Neural cell (in vitro differentiated cells): ENCODE measurements at regions not wholly inside any gene's neighbourhood (a gene's known extent, or its start where the extent isn't known, plus 50 kb on each side); places are given as distances from the start of the nearest gene placed in this dataset.
A peak's percentile ranks its signal among the peaks of the same experiment; 100 is the strongest.

Experiments used
- H2AFZ ChIP-seq: fragments of 200-600, 300-800 bp; sonication (generic), shearing (Covaris generic); 2 replicates; pipeline ENCODE4 v1.6.0; 2014; ENCODE audit warnings: low read depth, mild to moderate bottlenecking, antibody characterized with exemption, low read length, moderate library complexity
- H3F3A ChIP-seq: fragments of 200-600 bp; shearing (Covaris generic); 2 replicates; pipeline ENCODE4 v1.6.1; 2016; ENCODE audit warnings: mild to moderate bottlenecking, moderate library complexity, mixed read lengths, antibody characterized with exemption, low read length; ENCODE audit not compliant: insufficient read depth, poor library complexity, severe bottlenecking
- H3K27ac ChIP-seq: fragments of 200-600, 300-800 bp; sonication (generic), shearing (Covaris generic); 2 replicates; pipeline ENCODE4 v1.5.1; 2014; ENCODE audit warnings: mild to moderate bottlenecking, low read length, moderate library complexity
- H3K27me3 ChIP-seq: fragments of 300-800, 200-600 bp; sonication (generic), shearing (Covaris generic); 2 replicates; pipeline ENCODE4 v1.6.0; 2014; ENCODE audit warnings: mild to moderate bottlenecking, low read depth, low read length, moderate library complexity; ENCODE audit not compliant: insufficient read depth
- H3K36me3 ChIP-seq: fragments of 300-800, 200-600 bp; sonication (generic), shearing (Covaris generic); 2 replicates; pipeline ENCODE4 v1.5.1; 2014; ENCODE audit warnings: mild to moderate bottlenecking, antibody characterized with exemption, low read length, moderate library complexity; ENCODE audit not compliant: insufficient read depth
- H3K4me2 ChIP-seq: fragments of 300-800, 200-600 bp; sonication (generic), shearing (Covaris generic); 2 replicates; pipeline ENCODE4 v1.6.0; 2014; ENCODE audit warnings: mild to moderate bottlenecking, low read length
- H3K4me3 ChIP-seq: fragments of 300-800, 200-600 bp; sonication (generic), shearing (Covaris generic); 2 replicates; pipeline ENCODE4 v1.5.1; 2014; ENCODE audit warnings: mild to moderate bottlenecking, low read length, moderate library complexity
- H3K79me2 ChIP-seq: fragments of 200-600 bp; shearing (Covaris generic); replicated peaks from 2 replicates; pipeline ENCODE4 v1.6.0; 2014; ENCODE audit warnings: mild to moderate bottlenecking, low read length, moderate library complexity; ENCODE audit not compliant: insufficient read depth
- H3K9ac ChIP-seq: fragments of 300-800, 200-600 bp; sonication (generic), shearing (Covaris generic); 2 replicates; pipeline ENCODE4 v1.6.1; 2016; ENCODE audit warnings: mild to moderate bottlenecking, low read length, mixed read lengths
- H3K9me2 ChIP-seq: fragments of 200-600 bp; shearing (Covaris generic); 2 replicates; pipeline ENCODE4 v1.6.1; 2016; ENCODE audit warnings: mild to moderate bottlenecking, low read length, mixed read lengths; ENCODE audit not compliant: insufficient read depth
- H3K9me3 ChIP-seq: fragments of 200-600, 300-800 bp; sonication (generic), shearing (Covaris generic); 2 replicates; pipeline ENCODE4 v1.6.1; 2016; ENCODE audit warnings: mild to moderate bottlenecking, mixed run types, low read length, moderate library complexity, mixed read lengths
- H4K20me1 ChIP-seq: fragments of 200-600 bp; shearing (Covaris generic); 2 replicates; pipeline ENCODE4 v1.6.1; 2016; ENCODE audit warnings: mild to moderate bottlenecking, mixed run types; ENCODE audit not compliant: insufficient read depth
- EP300 ChIP-seq: fragments of 450-650 bp; conservative IDR thresholded peaks from 2 replicates; pipeline ENCODE4 v1.6.1; 2014; ENCODE audit warnings: antibody characterized with exemption, mild to moderate bottlenecking, moderate library complexity; ENCODE audit not compliant: poor library complexity, severe bottlenecking
- EZH2 ChIP-seq: fragments of 200-600, 300-800 bp; shearing (Covaris generic), sonication (generic); IDR thresholded peaks from 2 replicates; pipeline ENCODE4 v1.6.1; 2014; ENCODE audit warnings: antibody characterized with exemption, low read length, borderline replicate concordance, mild to moderate bottlenecking; ENCODE audit not compliant: insufficient read depth, poor library complexity, severe bottlenecking
- MXI1 ChIP-seq: fragments of 450-650 bp; conservative IDR thresholded peaks from 2 replicates; pipeline ENCODE4 v1.6.1; 2014; ENCODE audit warnings: antibody characterized with exemption, mild to moderate bottlenecking; ENCODE audit not compliant: poor library complexity, severe bottlenecking
- POLR2AphosphoS5 ChIP-seq: IDR thresholded peaks from 2 replicates; pipeline ENCODE4 v1.6.1; 2012
- RAD21 ChIP-seq: fragments of 450-650 bp; conservative IDR thresholded peaks from 2 replicates; pipeline ENCODE4 v1.6.1; 2014; ENCODE audit warnings: antibody characterized with exemption, mild to moderate bottlenecking, moderate library complexity
- SMC3 ChIP-seq: fragments of 450-650 bp; conservative IDR thresholded peaks from 2 replicates; pipeline ENCODE4 v1.6.1; 2014; ENCODE audit warnings: antibody characterized with exemption, mild to moderate bottlenecking, moderate library complexity; ENCODE audit not compliant: poor library complexity
- TAF1 ChIP-seq: IDR thresholded peaks from 2 replicates; pipeline ENCODE4 v1.6.1; 2012; ENCODE audit warnings: low read depth
- TF ChIP-seq, protein P1 (sequence below): IDR thresholded peaks from 2 replicates; pipeline ENCODE4 v1.6.1; 2012; ENCODE audit warnings: borderline replicate concordance
- TF ChIP-seq, protein P2 (sequence below): fragments of 450-650 bp; IDR thresholded peaks from 2 replicates; pipeline ENCODE4 v1.5.1; 2014; ENCODE audit warnings: antibody characterized with exemption, mild to moderate bottlenecking, moderate library complexity; ENCODE audit not compliant: poor library complexity, severe bottlenecking

DNA sequence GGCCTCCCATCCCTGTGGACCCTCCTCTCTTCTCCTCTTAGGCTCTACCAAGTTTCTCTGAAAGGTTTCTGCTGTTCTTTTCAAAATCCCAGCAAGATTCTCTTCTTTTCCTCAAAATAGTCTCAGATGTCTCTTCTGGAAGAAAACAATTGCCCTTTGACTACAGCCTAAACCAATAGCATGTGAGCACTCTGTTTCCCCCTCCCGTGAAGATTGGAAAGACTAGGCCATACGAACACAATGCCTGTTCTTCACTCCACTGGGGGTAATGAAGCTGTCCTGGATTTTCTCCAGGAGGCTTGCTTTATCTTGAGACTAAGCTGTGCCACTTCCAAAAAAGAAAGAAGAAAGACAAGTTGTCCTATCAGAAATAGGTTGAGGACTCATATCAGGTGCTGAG lies 178.7 kb upstream of the MCTP2 start:
- Histone ChIP-seq H3K79me2 (no peaks in the 10 kb centered on the region), H3K27ac (no peak overlapping the region), H3F3A (no peaks in the 10 kb centered on the region), H4K20me1 (no peaks in the 10 kb centered on the region), H3K4me3 (no peak overlapping the region), H3K27me3 (no peaks in the 10 kb centered on the region), H3K9ac (no peak overlapping the region), H3K4me2 (no peak overlapping the region), H3K9me2 (no peaks in the 10 kb centered on the region), H3K9me3 (no peaks in the 10 kb centered on the region), H2AFZ (no peak overlapping the region), H3K36me3 (no peaks in the 10 kb centered on the region)
- TF ChIP-seq, protein P1, sequence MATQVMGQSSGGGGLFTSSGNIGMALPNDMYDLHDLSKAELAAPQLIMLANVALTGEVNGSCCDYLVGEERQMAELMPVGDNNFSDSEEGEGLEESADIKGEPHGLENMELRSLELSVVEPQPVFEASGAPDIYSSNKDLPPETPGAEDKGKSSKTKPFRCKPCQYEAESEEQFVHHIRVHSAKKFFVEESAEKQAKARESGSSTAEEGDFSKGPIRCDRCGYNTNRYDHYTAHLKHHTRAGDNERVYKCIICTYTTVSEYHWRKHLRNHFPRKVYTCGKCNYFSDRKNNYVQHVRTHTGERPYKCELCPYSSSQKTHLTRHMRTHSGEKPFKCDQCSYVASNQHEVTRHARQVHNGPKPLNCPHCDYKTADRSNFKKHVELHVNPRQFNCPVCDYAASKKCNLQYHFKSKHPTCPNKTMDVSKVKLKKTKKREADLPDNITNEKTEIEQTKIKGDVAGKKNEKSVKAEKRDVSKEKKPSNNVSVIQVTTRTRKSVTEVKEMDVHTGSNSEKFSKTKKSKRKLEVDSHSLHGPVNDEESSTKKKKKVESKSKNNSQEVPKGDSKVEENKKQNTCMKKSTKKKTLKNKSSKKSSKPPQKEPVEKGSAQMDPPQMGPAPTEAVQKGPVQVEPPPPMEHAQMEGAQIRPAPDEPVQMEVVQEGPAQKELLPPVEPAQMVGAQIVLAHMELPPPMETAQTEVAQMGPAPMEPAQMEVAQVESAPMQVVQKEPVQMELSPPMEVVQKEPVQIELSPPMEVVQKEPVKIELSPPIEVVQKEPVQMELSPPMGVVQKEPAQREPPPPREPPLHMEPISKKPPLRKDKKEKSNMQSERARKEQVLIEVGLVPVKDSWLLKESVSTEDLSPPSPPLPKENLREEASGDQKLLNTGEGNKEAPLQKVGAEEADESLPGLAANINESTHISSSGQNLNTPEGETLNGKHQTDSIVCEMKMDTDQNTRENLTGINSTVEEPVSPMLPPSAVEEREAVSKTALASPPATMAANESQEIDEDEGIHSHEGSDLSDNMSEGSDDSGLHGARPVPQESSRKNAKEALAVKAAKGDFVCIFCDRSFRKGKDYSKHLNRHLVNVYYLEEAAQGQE = no peak
- TF ChIP-seq RAD21 = no peak
- TF ChIP-seq EP300 = no peak
- no peak for TF ChIP-seq TAF1
- no peak for TF ChIP-seq POLR2AphosphoS5
- no peak for TF ChIP-seq SMC3
- TF ChIP-seq, protein P2, sequence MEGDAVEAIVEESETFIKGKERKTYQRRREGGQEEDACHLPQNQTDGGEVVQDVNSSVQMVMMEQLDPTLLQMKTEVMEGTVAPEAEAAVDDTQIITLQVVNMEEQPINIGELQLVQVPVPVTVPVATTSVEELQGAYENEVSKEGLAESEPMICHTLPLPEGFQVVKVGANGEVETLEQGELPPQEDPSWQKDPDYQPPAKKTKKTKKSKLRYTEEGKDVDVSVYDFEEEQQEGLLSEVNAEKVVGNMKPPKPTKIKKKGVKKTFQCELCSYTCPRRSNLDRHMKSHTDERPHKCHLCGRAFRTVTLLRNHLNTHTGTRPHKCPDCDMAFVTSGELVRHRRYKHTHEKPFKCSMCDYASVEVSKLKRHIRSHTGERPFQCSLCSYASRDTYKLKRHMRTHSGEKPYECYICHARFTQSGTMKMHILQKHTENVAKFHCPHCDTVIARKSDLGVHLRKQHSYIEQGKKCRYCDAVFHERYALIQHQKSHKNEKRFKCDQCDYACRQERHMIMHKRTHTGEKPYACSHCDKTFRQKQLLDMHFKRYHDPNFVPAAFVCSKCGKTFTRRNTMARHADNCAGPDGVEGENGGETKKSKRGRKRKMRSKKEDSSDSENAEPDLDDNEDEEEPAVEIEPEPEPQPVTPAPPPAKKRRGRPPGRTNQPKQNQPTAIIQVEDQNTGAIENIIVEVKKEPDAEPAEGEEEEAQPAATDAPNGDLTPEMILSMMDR = no peak
- TF ChIP-seq MXI1 = no peak
- TF ChIP-seq EZH2 = no peak

DNA sequence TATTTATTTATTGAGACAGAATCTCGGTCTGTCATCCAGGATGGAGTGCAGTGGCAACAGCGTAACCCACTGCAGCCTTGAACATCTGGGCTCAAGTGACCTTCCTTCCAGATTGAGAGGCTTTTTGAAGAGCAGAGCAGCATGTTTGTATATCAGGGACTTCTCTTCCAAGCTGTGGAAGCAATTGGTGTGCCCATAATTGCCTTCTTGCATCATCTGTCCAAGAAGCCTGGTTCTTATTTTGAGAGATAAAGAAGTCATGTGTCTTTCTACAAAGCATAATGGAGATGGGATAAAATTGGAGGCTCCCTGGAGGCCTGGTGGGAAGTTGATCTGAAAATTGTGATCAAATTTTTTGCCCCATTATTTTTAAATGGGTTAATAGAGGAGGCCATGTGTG lies 183.8 kb upstream of the MCTP2 start:
- no peak overlapping the region for H2AFZ ChIP-seq
- H3K9me2 ChIP-seq = no peaks in the 10 kb centered on the region
- H3K4me3 ChIP-seq = no peak overlapping the region
- peak; percentile 15 for TF ChIP-seq POLR2AphosphoS5
- TF ChIP-seq EP300 = no peak
- no peaks in the 10 kb centered on the region for H3K27me3 ChIP-seq
- H3K36me3 ChIP-seq = no peaks in the 10 kb centered on the region
- no peak overlapping the region for H3K27ac ChIP-seq
- no peaks in the 10 kb centered on the region for H3K9me3 ChIP-seq
- no peak overlapping the region for H3K4me2 ChIP-seq
- no peak overlapping the region for H3K9ac ChIP-seq
- no peaks in the 10 kb centered on the region for H3F3A ChIP-seq
- H3K79me2 ChIP-seq = no peaks in the 10 kb centered on the region
- no peaks in the 10 kb centered on the region for H4K20me1 ChIP-seq
